ENCODE measurements at regions not wholly inside any gene's neighbourhood (a gene's known extent, or its start where the extent isn't known, plus 50 kb on each side); places are given as distances from the start of the nearest gene placed in this dataset.

GRCh38 chr2:209322041-209322440 is 101.8 kb upstream of the MAP2 start:
- H2AFZ ChIP-seq (ENCODE audit: low read depth): no peak overlapping the region
- no peak overlapping the region for H3K4me2 ChIP-seq
- no peak overlapping the region for H3K9ac ChIP-seq
- H3K4me3 ChIP-seq (ENCODE audit: low read depth in 2 of 2, low read length in 1 of 2): no peak overlapping the region
- no peaks in the 10 kb centered on the region for H3K79me2 ChIP-seq (ENCODE audit: insufficient read depth)
- WGBS (ENCODE audit: low lambda C conversion rate): 40% methylated on average over 1 of the region's 1 CpG
- H3K4me1 ChIP-seq (ENCODE audit: control insufficient read depth in 1 of 2, insufficient read depth in 2 of 2, low read depth in 1 of 2, low read length in 1 of 2): peaks cover 0 to 3% of the 10 kb centered on the region in 2 experiments; a peak in 1 of 4 replicates
- CTCF ChIA-PET: interaction anchor here (0.7 to 4.0 kb wide), 7 partner anchors 9 to 914 kb away, joined by 3 to 36 read pairs (median 5); no protein-coding TSS in a partner anchor
- H3K36me3 ChIP-seq (replicated peaks in 1 of 2; ENCODE audit: control insufficient read depth in 1 of 2, insufficient read depth in 2 of 2, low read length in 1 of 2): no peaks in the 10 kb centered on the region
- no peaks in the 10 kb centered on the region for H4K20me1 ChIP-seq (ENCODE audit: insufficient read depth)
- no peaks in the 10 kb centered on the region for H3F3A ChIP-seq (replicated peaks; ENCODE audit: insufficient read depth)
- no peak for DNase-seq
- H3K9me3 ChIP-seq: no peaks in the 10 kb centered on the region
- no peaks in the 10 kb centered on the region for H3K27me3 ChIP-seq (ENCODE audit: insufficient read depth)
- POLR2A ChIA-PET: no interaction called here
- no peak overlapping the region for H3K27ac ChIP-seq (ENCODE audit: low read depth in 2 of 2, low read length in 1 of 2)
- TF ChIP-seq RAD21 (IDR thresholded peaks at IDR 0.05; ENCODE audit: low read length): peak; percentile 53
- peak; percentile 50 for TF ChIP-seq CTCF (IDR thresholded peaks at IDR 0.05)
- no peak for TF ChIP-seq PBX3 (IDR thresholded peaks at IDR 0.05)
- no peak for TF ChIP-seq POLR2AphosphoS5 (IDR thresholded peaks at IDR 0.05; ENCODE audit: low read depth, low read length)
- no peak for TF ChIP-seq NRF1 (IDR thresholded peaks at IDR 0.05; ENCODE audit: low read depth, low read length)
- no peak for TF ChIP-seq TCF12 (IDR thresholded peaks at IDR 0.05)
- no peaks in the 10 kb centered on the region for H3K9me2 ChIP-seq

DNA sequence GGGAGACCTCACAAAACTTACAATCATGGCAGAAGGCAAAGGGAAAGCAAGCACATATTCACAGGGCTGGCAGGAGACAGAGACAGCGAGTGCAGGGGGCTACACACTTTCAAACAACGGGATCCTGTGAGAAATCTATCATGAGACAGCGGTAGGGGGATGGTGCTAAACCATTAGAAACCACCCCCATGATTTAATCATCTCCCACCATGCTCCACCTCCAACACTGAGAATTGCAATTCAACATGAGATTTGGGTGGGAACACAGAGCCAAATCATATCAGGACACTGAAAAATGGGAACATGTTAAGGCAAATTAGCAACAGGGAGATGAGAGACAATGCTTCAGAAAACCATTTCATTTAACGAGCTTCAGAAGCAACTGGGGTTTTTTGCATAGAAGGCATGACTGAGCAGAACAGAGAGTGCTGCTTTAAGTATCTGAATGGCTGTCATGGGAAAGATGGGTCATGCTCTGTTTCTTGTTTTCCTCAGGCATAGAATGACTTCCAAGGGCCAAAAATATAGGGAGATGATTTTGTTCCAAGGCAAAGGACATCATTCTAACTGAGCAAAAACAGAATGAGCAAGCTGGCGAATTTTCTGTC is 100.8 kb upstream of the MAP2 start:
- Histone ChIP-seq H3K9me3 (no peaks in the 10 kb centered on the region), H2AFZ (ENCODE audit: low read depth) (no peak overlapping the region; the same call in 1 of the 2 replicates), H3F3A (replicated peaks; ENCODE audit: insufficient read depth) (no peaks in the 10 kb centered on the region), H3K4me1 (ENCODE audit: control insufficient read depth in 1 of 2, insufficient read depth in 2 of 2, low read depth in 1 of 2, low read length in 1 of 2) (peaks cover 0 to 3% of the 10 kb centered on the region in 2 experiments; a peak in 1 of 4 replicates), H3K27me3 (ENCODE audit: insufficient read depth) (no peaks in the 10 kb centered on the region), H3K4me2 (no peak overlapping the region), H3K9me2 (no peaks in the 10 kb centered on the region), H3K9ac (no peak overlapping the region), H4K20me1 (ENCODE audit: insufficient read depth) (no peaks in the 10 kb centered on the region), H3K36me3 (replicated peaks in 1 of 2; ENCODE audit: control insufficient read depth in 1 of 2, insufficient read depth in 2 of 2, low read length in 1 of 2) (no peaks in the 10 kb centered on the region), H3K4me3 (ENCODE audit: low read depth in 2 of 2, low read length in 1 of 2) (no peak overlapping the region), H3K79me2 (ENCODE audit: insufficient read depth) (no peaks in the 10 kb centered on the region), H3K27ac (ENCODE audit: low read depth in 2 of 2, low read length in 1 of 2) (no peak overlapping the region)
- ChIA-PET POLR2A (no interaction called here), CTCF (interaction anchor here (0.6 to 4.0 kb wide), 7 partner anchors 9 to 948 kb away, joined by 3 to 36 read pairs (median 4); no protein-coding TSS in a partner anchor)
- TF ChIP-seq, protein P1, sequence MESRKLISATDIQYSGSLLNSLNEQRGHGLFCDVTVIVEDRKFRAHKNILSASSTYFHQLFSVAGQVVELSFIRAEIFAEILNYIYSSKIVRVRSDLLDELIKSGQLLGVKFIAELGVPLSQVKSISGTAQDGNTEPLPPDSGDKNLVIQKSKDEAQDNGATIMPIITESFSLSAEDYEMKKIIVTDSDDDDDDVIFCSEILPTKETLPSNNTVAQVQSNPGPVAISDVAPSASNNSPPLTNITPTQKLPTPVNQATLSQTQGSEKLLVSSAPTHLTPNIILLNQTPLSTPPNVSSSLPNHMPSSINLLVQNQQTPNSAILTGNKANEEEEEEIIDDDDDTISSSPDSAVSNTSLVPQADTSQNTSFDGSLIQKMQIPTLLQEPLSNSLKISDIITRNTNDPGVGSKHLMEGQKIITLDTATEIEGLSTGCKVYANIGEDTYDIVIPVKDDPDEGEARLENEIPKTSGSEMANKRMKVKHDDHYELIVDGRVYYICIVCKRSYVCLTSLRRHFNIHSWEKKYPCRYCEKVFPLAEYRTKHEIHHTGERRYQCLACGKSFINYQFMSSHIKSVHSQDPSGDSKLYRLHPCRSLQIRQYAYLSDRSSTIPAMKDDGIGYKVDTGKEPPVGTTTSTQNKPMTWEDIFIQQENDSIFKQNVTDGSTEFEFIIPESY (IDR thresholded peaks at IDR 0.05; ENCODE audit: borderline replicate concordance, low read depth): no peak
- TF ChIP-seq JUND (IDR thresholded peaks at IDR 0.05) (no peak), TCF12 (IDR thresholded peaks at IDR 0.05) (no peak), RAD21 (IDR thresholded peaks at IDR 0.05; ENCODE audit: low read length) (no peak), CTCF (IDR thresholded peaks at IDR 0.05) (no peak), SMC3 (IDR thresholded peaks at IDR 0.05; ENCODE audit: low read depth, low read length) (no peak), POLR2AphosphoS5 (IDR thresholded peaks at IDR 0.05; ENCODE audit: low read depth, low read length) (no peak), EP300 (IDR thresholded peaks at IDR 0.05; ENCODE audit: borderline replicate concordance in 1 of 2, low read depth in 1 of 2, low read length in 1 of 2) (no peak), GABPA (IDR thresholded peaks at IDR 0.05; ENCODE audit: low read depth) (no peak), YY1 (IDR thresholded peaks at IDR 0.05; ENCODE audit: low read depth) (no peak)
- TF ChIP-seq, protein P2, sequence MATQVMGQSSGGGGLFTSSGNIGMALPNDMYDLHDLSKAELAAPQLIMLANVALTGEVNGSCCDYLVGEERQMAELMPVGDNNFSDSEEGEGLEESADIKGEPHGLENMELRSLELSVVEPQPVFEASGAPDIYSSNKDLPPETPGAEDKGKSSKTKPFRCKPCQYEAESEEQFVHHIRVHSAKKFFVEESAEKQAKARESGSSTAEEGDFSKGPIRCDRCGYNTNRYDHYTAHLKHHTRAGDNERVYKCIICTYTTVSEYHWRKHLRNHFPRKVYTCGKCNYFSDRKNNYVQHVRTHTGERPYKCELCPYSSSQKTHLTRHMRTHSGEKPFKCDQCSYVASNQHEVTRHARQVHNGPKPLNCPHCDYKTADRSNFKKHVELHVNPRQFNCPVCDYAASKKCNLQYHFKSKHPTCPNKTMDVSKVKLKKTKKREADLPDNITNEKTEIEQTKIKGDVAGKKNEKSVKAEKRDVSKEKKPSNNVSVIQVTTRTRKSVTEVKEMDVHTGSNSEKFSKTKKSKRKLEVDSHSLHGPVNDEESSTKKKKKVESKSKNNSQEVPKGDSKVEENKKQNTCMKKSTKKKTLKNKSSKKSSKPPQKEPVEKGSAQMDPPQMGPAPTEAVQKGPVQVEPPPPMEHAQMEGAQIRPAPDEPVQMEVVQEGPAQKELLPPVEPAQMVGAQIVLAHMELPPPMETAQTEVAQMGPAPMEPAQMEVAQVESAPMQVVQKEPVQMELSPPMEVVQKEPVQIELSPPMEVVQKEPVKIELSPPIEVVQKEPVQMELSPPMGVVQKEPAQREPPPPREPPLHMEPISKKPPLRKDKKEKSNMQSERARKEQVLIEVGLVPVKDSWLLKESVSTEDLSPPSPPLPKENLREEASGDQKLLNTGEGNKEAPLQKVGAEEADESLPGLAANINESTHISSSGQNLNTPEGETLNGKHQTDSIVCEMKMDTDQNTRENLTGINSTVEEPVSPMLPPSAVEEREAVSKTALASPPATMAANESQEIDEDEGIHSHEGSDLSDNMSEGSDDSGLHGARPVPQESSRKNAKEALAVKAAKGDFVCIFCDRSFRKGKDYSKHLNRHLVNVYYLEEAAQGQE (IDR thresholded peaks at IDR 0.05; ENCODE audit: low read depth, low read length): no peak
- TF ChIP-seq, protein P3, sequence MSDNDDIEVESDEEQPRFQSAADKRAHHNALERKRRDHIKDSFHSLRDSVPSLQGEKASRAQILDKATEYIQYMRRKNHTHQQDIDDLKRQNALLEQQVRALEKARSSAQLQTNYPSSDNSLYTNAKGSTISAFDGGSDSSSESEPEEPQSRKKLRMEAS (IDR thresholded peaks at IDR 0.05; ENCODE audit: low read depth): no peak
- no peak for DNase-seq
- 67% methylated on average over 5 of the region's 5 CpGs for WGBS (ENCODE audit: low lambda C conversion rate)

All from SK-N-SH (cell line).